NOMO-1 (cell line): ENCODE measurements at regions not wholly inside any gene's neighbourhood (a gene's known extent, or its start where the extent isn't known, plus 50 kb on each side); places are given as distances from the start of the nearest gene placed in this dataset.

Experiments
- DNase-seq, 2 experiments: peaks; one replicate each; lab custom pipeline; 2025; ENCODE audit not compliant: unreplicated experiment in 2 of 2; lab: John Stamatoyannopoulos, UW

- peak; percentile 69 to 82 for DNase-seq
These were observed 126.1 kb downstream of the SEC14L1 start for GRCh38 chr17:77266891-77267341.

- no peak for DNase-seq
These were observed 129.2 kb downstream of the SEC14L1 start for GRCh38 chr17:77269696-77270681.

- DNase-seq, result no peak
These were observed 130.6 kb downstream of the SEC14L1 start for GRCh38 chr17:77271411-77271810.

GRCh38 chr17:77273397-77274085, 132.8 kb downstream of the SEC14L1 start:
- DNase-seq, result no peak

- no peak for DNase-seq
These were observed 133.5 kb downstream of the SEC14L1 start for GRCh38 chr17:77274096-77274845.

- no peak for DNase-seq
These were observed 138.9 kb downstream of the SEC14L1 start for GRCh38 chr17:77279448-77280303.

- DNase-seq, result no peak
These were observed 139.7 kb downstream of the SEC14L1 start for GRCh38 chr17:77280304-77281121.

- peak; percentile 28 to 58 for DNase-seq
These were observed 140.5 kb downstream of the SEC14L1 start for GRCh38 chr17:77281122-77281903.

- DNase-seq, result no peak
These were observed 141.2 kb downstream of the SEC14L1 start for GRCh38 chr17:77281904-77282367.

GRCh38 chr17:77282524-77283515, 142.1 kb downstream of the SEC14L1 start:
- DNase-seq, result no peak

GRCh38 chr17:77284023-77284617, 143.4 kb downstream of the SEC14L1 start:
- no peak for DNase-seq

GRCh38 chr17:77285594-77286390, 145.0 kb downstream of the SEC14L1 start:
- peak; percentile 62 to 66 for DNase-seq

GRCh38 chr17:77286391-77286640, 145.5 kb downstream of the SEC14L1 start:
- DNase-seq, result no peak

- no peak for DNase-seq
These were observed 146.1 kb downstream of the SEC14L1 start for GRCh38 chr17:77286641-77287431.

- DNase-seq, result no peak
These were observed 146.8 kb downstream of the SEC14L1 start for GRCh38 chr17:77287432-77288068.
